AG09319 (cell line): ENCODE measurements at regions not wholly inside any gene's neighbourhood (a gene's known extent, or its start where the extent isn't known, plus 50 kb on each side); places are given as distances from the start of the nearest gene placed in this dataset.

Experiments
- DNase-seq: peaks from one replicate; pipeline ENCODE4 v3.0.0-alpha.2; 2010; ENCODE audit warnings: low read depth; ENCODE audit errors: extremely low read depth
- TF ChIP-seq, protein P1 (sequence below): IDR thresholded peaks from 2 replicates; pipeline ENCODE4 v1.5.1; 2011; ENCODE audit warnings: low read depth, mild to moderate bottlenecking, inconsistent platforms, low read length, moderate library complexity

DNA sequence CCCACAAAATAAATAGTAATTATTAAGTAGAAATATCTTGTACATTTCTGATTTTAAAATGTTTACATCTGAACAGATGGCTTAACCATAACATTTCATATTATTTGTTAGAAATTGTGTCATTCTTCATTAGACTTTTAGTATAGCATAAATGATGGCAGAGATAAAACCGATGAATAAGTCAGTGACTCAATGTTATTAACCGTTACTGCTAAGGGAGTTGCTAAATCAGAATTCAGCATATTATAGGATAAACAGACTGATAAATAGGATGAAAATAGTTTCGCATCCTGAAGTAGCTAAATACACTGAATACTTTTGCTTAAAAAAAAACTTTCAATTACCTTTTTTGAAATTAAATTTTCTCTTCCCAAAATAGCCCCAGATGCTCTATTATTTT, 610.6 kb upstream of the ZP4 start:
- DNase-seq: no peak
- TF ChIP-seq, protein P1, sequence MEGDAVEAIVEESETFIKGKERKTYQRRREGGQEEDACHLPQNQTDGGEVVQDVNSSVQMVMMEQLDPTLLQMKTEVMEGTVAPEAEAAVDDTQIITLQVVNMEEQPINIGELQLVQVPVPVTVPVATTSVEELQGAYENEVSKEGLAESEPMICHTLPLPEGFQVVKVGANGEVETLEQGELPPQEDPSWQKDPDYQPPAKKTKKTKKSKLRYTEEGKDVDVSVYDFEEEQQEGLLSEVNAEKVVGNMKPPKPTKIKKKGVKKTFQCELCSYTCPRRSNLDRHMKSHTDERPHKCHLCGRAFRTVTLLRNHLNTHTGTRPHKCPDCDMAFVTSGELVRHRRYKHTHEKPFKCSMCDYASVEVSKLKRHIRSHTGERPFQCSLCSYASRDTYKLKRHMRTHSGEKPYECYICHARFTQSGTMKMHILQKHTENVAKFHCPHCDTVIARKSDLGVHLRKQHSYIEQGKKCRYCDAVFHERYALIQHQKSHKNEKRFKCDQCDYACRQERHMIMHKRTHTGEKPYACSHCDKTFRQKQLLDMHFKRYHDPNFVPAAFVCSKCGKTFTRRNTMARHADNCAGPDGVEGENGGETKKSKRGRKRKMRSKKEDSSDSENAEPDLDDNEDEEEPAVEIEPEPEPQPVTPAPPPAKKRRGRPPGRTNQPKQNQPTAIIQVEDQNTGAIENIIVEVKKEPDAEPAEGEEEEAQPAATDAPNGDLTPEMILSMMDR: no peak

DNA sequence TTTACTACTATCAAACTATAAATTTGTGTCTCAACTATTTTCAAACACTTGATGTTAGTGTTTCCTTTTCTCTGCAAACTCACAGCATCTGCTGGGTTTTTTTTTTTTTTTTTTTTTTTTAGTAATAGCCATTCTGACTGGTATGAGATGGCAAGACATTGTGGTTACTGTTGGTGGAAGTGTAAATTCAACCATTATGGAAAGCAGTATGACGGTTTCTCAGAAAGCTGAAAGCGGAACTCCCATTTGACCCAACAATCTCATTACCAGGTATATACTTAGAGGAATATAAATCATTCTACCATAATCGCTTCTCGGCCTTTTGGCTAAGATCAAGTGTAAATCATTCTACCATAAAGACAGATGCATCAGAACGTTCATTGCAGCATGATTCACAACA, 608.3 kb upstream of the ZP4 start:
- DNase-seq: no peak
- TF ChIP-seq, protein P1: no peak

GRCh38 chr1:238492271-238492670, 601.5 kb upstream of the ZP4 start:
- TF ChIP-seq, protein P1: no peak
- no peak for DNase-seq

DNA sequence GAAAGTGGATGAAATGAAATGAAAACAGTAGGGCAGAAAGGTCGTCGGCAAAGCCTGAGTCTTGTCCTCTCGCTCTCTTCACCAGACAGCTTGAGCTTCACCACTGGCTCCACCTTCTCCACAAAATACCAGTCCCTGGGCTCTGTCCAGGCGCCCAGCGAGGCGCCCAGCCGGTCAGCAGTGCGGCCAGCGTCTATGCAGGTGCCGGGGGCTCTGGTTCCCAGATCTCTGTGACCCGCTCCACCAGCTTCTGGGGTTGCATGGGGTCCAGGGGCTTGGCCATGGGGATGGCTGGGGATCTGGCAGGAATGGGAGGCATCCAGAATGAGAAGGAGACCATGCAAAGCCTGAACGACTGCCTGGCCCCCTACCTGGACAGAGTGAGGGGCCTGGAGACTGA, 600.5 kb upstream of the ZP4 start:
- no peak for DNase-seq

DNA sequence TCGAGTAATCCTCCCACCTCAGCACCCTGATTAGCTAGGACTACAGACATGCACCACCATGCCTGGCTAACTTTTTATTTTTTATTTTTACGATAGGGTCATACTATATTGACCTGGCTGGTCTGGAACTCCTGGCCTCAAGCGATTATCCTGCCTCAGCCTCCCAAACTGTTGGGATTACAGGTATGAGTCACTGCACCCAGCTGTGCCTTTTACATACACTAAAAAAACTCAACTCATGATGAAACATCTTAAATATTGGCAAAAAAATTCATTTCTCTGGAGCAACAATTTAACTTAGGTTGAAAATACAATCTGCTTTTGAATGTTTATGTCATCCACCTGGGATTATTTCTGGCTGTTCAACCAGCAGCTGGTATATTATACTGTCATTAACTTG, 598.3 kb upstream of the ZP4 start:
- TF ChIP-seq, protein P1: no peak

More for the DNA sequence above, 600.5 kb upstream of the ZP4 start:
- TF ChIP-seq, protein P1: no peak

DNA sequence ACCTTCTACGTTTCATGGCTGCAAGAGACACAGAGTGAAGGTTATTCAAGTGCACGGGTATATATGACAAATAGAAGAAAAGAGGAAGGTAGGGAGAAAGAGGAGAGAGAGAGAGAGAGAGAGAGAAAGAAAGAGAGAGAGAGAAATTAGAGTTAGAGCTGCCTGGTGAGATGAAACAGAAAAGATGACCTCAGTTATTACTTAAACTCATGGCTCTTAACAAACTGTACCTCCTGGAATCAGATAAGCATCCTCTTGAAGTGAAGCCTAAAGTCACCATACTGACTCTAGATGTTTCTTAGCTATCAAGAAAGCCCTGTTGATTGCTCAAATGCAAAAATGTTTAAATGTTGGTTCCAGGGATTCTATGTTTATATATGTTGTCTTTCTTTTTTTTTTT, 597.7 kb upstream of the ZP4 start:
- DNase-seq: no peak
- TF ChIP-seq, protein P1: no peak

More for the DNA sequence above, 598.3 kb upstream of the ZP4 start:
- no peak for DNase-seq

DNA sequence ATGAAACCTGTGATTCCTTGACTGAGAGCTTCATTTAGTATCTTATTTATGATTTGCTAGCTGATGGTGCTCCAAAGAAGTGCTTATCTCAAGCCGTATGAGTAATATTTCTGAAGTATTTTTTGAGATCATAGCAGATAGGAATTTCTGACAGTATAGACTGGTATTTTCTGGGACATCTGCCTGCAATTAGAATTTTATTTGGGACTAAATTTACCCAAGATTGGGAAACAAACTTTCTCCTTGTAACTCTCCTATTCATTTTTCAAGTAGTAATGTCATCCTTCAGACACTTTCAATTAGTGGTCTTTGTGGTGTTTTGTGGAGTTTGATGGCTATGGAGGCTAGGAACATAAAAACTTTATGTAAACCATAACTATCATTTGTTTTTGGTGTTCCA, 597.2 kb upstream of the ZP4 start:
- no peak for DNase-seq
- TF ChIP-seq, protein P1: no peak
